GM12878 (cell line): ENCODE measurements at regions not wholly inside any gene's neighbourhood (a gene's known extent, or its start where the extent isn't known, plus 50 kb on each side); places are given as distances from the start of the nearest gene placed in this dataset.

Experiments used
- CEBPZ ChIP-seq: fragments of 150-350 bp; IDR thresholded peaks from 2 replicates; pipeline ENCODE4 v1.6.1; 2016; ENCODE audit warnings: low read depth, low read length
- CTCF ChIP-seq, 3 experiments: IDR thresholded peaks in 2 of 3; conservative IDR thresholded peaks in 1 of 3; 2 replicates each; pipeline ENCODE4 v1.5.1; 2011; ENCODE audit warnings: low read depth in 3 of 3, low read length in 3 of 3, mild to moderate bottlenecking in 3 of 3, control low read depth in 2 of 3, moderate library complexity in 2 of 3, inconsistent platforms in 1 of 3, mixed read lengths in 1 of 3; ENCODE audit not compliant: control insufficient read depth in 2 of 3, insufficient read depth in 1 of 3; ENCODE audit errors: extremely low read depth in 1 of 3
- EP300 ChIP-seq, 2 experiments: fragments of 150-350 bp in 1 of 2; IDR thresholded peaks; 2 replicates each; pipeline ENCODE4 v1.6.1; 2011 to 2012; ENCODE audit warnings: low read depth in 2 of 2, low read length in 2 of 2, borderline replicate concordance in 1 of 2, improper control_type of control experiment in 1 of 2, inconsistent platforms in 1 of 2; ENCODE audit not compliant: control insufficient read depth in 1 of 2
- MLLT1 ChIP-seq: fragments of 450-650 bp; IDR thresholded peaks from 2 replicates; pipeline ENCODE4 v1.6.1; 2016; ENCODE audit warnings: mild to moderate bottlenecking
- RB1 ChIP-seq: fragments of 450-650 bp; formaldehyde crosslinking; IDR thresholded peaks from 2 replicates; pipeline ENCODE4 v1.6.1; 2017; ENCODE audit warnings: mild to moderate bottlenecking, borderline replicate concordance
- ZNF687 ChIP-seq: fragments of 450-650 bp; IDR thresholded peaks from 2 replicates; pipeline ENCODE4 v1.6.1; 2017; ENCODE audit warnings: mild to moderate bottlenecking, moderate library complexity

- TF ChIP-seq CTCF (IDR thresholded peaks at IDR 0.05 in 2 of 3, conservative IDR thresholded peaks at IDR 0.05 in 1 of 3; ENCODE audit: control insufficient read depth in 2 of 3, extremely low read depth in 1 of 3, insufficient read depth in 1 of 3, low read depth in 3 of 3, low read length in 3 of 3) (no peak), RB1 (no peak), ZNF687 (no peak), MLLT1 (no peak), EP300 (IDR thresholded peaks at IDR 0.05; ENCODE audit: borderline replicate concordance in 1 of 2, control insufficient read depth in 1 of 2, low read depth in 2 of 2, low read length in 2 of 2) (no peak), CEBPZ (no peak)
Observed at GRCh38 chr1:40915581-40915980, 53.4 kb upstream of the CITED4 start.
